ENCODE measurements at regions not wholly inside any gene's neighbourhood (a gene's known extent, or its start where the extent isn't known, plus 50 kb on each side); places are given as distances from the start of the nearest gene placed in this dataset.
A peak's percentile ranks its signal among the peaks of the same experiment; 100 is the strongest.

DNA sequence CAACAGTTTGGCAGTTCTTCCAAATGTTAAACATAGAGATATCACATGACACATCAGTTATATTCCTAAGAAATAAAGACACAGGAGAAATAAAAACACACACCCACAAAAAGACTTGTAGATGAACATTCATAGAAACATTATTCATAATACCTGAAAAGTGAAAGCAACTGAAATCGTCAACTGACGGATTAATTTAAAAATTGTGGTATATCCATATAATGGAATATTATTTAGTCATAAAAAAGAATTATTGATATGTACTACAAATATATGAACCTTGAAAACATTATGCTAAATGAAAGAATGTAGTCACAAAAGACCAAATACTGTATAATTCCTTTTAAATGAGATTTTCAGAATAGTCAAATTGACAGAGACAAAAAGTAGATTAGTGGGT lies 330.2 kb upstream of the CD180 start:
- Mint-ChIP-seq H3K27ac (no peak overlapping the region), H3K36me3 (peaks cover 0 to 1% of the 10 kb centered on the region in 2 donors), H3K27me3 (no peaks in the 10 kb centered on the region), H3K9me3 (no peaks in the 10 kb centered on the region), H3K4me1 (peaks cover 10 to 14% of the 10 kb centered on the region in 2 donors), H3K4me3 (no peak overlapping the region)
- DNase-seq (no peak), ATAC-seq (replicated peaks) (no peak)

GRCh38 chr5:67520161-67520908 lies 323.7 kb upstream of the CD180 start:
- Mint-ChIP-seq H3K4me3 (no peak overlapping the region), H3K9me3 (no peaks in the 10 kb centered on the region), H3K27me3 (no peaks in the 10 kb centered on the region), H3K27ac (no peak overlapping the region), H3K4me1 (no peaks in the 10 kb centered on the region), H3K36me3 (no peaks in the 10 kb centered on the region)
- no peak for DNase-seq
- ATAC-seq (replicated peaks), result no peak

DNA sequence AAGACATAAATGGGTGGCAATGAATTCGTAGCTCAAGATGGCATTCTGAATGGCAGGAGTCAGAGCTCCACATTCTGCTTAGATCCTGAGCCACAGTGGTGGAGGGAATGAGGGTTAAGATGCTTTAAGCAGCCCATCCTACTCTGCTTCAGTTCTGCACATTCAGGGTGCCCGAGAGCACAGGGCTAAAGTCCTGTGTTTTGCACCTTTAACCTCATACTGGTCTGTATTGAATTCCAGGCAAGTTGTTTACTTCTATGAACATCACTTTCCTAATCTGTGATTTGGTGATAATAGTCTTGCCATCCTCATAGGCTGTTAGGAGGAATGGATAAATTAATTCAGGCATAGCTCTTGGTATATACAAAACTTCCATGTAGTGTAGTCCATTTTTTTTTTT lies 321.6 kb upstream of the CD180 start:
- Mint-ChIP-seq H3K9me3 (no peaks in the 10 kb centered on the region), H3K27me3 (no peaks in the 10 kb centered on the region), H3K4me3 (no peak overlapping the region), H3K36me3 (no peaks in the 10 kb centered on the region), H3K27ac (no peak overlapping the region), H3K4me1 (peaks cover 0 to 2% of the 10 kb centered on the region in 2 donors)
- DNase-seq (no peak), ATAC-seq (replicated peaks) (no peak)

DNA sequence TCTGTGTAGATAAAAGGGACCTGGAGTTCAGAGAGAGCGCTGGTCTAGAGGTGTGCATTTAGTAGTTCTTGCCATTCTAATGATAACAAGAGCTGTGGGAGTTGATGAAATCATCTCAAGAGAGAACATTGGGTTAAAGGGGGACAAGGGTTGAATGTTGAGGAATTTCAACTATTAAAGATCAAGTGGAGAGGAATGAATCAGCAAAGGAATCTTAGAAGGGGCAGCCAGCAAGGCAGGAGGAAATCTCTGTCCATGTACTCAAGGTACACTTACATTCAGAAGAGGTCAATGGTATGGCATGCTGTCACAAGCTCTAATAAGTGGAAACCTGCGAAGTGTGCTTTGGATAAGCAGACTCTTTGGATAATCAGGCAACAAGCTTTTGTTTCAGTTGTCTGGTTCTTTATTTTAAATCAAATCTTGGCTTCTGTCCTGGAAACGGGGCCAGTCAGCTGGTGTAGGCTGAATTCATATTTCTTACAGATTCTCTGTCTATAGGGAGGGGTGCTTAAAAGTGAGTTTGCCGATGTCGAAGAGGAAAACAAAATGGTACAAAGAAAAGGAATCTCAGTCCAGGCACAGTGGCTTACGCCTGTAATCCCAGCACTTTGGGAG lies 320.5 kb upstream of the CD180 start:
- H3K27ac Mint-ChIP-seq, result no peak overlapping the region
- peaks cover 0 to 2% of the 10 kb centered on the region in 2 donors for H3K4me1 Mint-ChIP-seq

DNA sequence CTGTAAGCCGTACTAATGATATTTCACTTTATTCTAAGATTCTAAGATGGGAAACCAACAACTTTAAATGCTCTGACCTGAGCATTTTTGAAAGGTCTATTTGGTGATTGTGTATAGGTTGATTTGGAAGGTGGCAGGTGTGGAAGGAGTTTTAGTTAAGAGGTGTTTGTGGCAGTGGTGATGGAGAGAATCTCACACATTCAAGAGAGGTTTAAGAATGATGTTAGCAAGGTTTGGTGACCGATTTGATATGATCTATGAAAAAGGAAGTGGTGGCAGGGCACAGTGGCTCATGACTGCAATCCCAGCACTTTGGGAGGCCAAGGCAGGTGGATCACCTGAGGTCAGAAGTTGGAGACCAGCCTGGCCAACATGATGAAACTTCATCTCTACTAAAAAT lies 319.2 kb upstream of the CD180 start:
- no peaks in the 10 kb centered on the region for H3K9me3 Mint-ChIP-seq

More for the DNA sequence above, 320.5 kb upstream of the CD180 start:
- DNase-seq (no peak), ATAC-seq (replicated peaks) (no peak)
- Mint-ChIP-seq H3K9me3 (no peaks in the 10 kb centered on the region), H3K4me3 (no peak overlapping the region), H3K36me3 (no peaks in the 10 kb centered on the region), H3K27me3 (no peaks in the 10 kb centered on the region)

GRCh38 chr5:67515020-67515689 lies 318.6 kb upstream of the CD180 start:
- H3K4me3 Mint-ChIP-seq, result no peak overlapping the region
- H3K4me1 Mint-ChIP-seq, result peaks cover 0 to 2% of the 10 kb centered on the region in 2 donors
- H3K27ac Mint-ChIP-seq, result no peak overlapping the region
- DNase-seq (no peak), ATAC-seq (replicated peaks) (no peak)
- no peaks in the 10 kb centered on the region for H3K36me3 Mint-ChIP-seq
- H3K9me3 Mint-ChIP-seq, result no peaks in the 10 kb centered on the region
- H3K27me3 Mint-ChIP-seq, result no peaks in the 10 kb centered on the region

More for the DNA sequence above, 319.2 kb upstream of the CD180 start:
- peaks cover 0 to 2% of the 10 kb centered on the region in 2 donors for H3K4me1 Mint-ChIP-seq
- H3K27me3 Mint-ChIP-seq, result no peaks in the 10 kb centered on the region
- no peak overlapping the region for H3K27ac Mint-ChIP-seq
- H3K4me3 Mint-ChIP-seq, result no peak overlapping the region
- DNase-seq (no peak), ATAC-seq (replicated peaks) (no peak)
- no peaks in the 10 kb centered on the region for H3K36me3 Mint-ChIP-seq

GRCh38 chr5:67512758-67513157 lies 316.2 kb upstream of the CD180 start:
- Mint-ChIP-seq H3K9me3 (no peaks in the 10 kb centered on the region), H3K36me3 (no peaks in the 10 kb centered on the region), H3K4me3 (no peak overlapping the region), H3K27ac (no peak overlapping the region), H3K4me1 (peaks cover 0 to 2% of the 10 kb centered on the region in 2 donors), H3K27me3 (no peaks in the 10 kb centered on the region)
- DNase-seq, result no peak
- no peak for ATAC-seq (replicated peaks)

DNA sequence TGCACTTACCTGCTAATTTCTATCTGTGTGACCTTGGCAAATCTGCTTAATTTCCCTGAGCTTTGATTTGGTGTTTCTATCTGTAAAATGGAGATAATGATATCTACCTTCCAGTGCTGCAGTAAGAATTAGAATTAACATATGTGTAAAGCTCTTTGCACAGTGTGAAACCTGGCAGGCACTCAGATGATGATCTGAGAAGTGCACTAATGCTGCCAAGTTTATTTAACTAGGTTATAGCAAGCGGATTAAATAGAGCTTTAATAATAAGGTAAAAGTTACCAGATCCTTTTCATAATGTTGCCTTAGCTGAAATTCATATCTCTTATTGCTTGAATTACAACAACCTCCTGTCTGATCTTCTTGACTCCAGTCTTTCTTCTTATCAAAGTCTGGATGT lies 315.3 kb upstream of the CD180 start:
- Mint-ChIP-seq H3K36me3 (no peaks in the 10 kb centered on the region), H3K27me3 (no peaks in the 10 kb centered on the region), H3K27ac (no peak overlapping the region), H3K4me3 (no peak overlapping the region), H3K4me1 (peaks cover 0 to 2% of the 10 kb centered on the region in 2 donors), H3K9me3 (no peaks in the 10 kb centered on the region)
- no peak for DNase-seq
- ATAC-seq (replicated peaks), result no peak

DNA sequence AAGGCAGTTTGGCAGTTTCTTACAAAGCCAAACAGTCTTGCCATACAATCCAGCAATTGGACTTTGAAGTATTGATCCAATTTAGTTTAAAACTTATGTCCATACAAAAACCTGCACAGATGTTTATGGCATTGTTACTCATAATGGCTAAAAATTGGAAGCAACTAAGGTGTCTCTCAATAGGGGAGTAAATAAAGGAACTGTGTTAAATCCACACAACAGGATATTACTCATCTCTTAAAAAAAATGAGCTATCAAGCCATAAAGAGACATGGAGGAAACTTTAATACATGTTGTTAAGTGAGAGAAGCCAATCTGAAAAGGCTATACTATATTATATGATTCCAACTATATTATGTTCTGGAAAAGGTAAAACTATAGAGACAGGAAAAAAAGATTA lies 313.6 kb upstream of the CD180 start:
- Mint-ChIP-seq H3K36me3 (no peaks in the 10 kb centered on the region), H3K4me3 (no peak overlapping the region), H3K9me3 (no peaks in the 10 kb centered on the region), H3K27me3 (no peaks in the 10 kb centered on the region), H3K4me1 (peaks cover 0 to 2% of the 10 kb centered on the region in 2 donors), H3K27ac (peak overlapping the region; percentile 28)
- DNase-seq (no peak), ATAC-seq (replicated peaks) (no peak)

DNA sequence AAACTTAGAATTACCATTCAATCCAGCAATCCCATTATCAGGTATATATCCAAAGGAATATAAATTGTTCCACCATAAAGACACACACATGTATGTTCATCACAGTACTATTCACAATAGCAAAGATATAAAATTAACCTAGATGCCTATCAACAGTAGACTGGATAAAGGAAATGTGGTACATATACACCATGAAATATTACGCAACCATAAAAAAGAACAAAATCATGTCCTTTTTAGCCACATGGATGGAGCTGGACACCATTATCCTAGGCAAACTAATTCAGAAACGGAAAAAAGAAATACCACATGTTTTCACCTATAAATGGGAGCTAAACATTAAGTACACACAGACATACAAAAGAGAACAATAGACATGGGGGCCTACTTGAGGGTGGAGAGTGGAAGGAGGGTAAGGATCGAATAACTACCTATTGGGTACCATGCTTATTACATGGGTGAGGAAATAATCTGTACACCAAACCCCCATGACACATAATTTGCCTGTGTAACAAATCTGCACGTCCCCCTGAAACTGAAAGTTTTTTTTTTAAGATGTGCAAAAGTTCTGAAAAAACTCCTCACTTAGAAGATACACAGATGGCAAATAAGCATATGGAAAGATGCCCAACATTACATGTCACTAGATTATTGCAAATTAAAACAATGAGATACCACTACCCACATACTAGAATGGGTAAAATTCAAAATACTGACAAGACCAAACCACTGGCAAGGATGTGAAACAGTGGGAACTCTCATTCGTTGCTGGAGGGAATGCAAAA lies 313.0 kb upstream of the CD180 start:
- H3K4me1 Mint-ChIP-seq, result no peaks in the 10 kb centered on the region
- no peaks in the 10 kb centered on the region for H3K36me3 Mint-ChIP-seq
- H3K9me3 Mint-ChIP-seq, result no peaks in the 10 kb centered on the region
- H3K4me3 Mint-ChIP-seq, result no peak overlapping the region
- H3K27me3 Mint-ChIP-seq, result no peaks in the 10 kb centered on the region
- H3K27ac Mint-ChIP-seq, result no peak overlapping the region
- DNase-seq (no peak), ATAC-seq (replicated peaks) (no peak)

GRCh38 chr5:67506241-67506640 lies 309.6 kb upstream of the CD180 start:
- Mint-ChIP-seq H3K27me3 (no peaks in the 10 kb centered on the region), H3K27ac (no peak overlapping the region), H3K4me1 (no peaks in the 10 kb centered on the region), H3K4me3 (no peak overlapping the region), H3K9me3 (no peaks in the 10 kb centered on the region), H3K36me3 (no peaks in the 10 kb centered on the region)
- ATAC-seq (replicated peaks) (no peak), DNase-seq (no peak)

DNA sequence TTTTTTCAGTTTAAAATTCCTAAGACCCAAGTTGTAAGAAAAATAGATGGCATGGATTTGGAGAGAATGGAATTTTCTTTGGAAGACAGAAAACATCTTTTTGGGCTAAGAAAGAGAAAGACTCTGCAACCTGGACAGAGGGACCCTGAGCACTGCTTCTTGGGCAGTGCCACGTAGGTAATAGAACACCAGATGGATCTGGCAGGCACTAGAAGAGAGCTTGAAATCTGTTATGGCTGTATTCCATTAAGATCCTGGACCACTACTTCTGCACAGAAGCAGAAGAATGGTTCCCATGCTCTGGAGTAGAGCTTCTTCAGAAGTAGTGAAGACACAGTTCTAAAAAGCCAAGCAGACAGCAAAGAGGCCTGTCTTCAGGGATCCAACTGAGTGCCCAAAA lies 306.4 kb upstream of the CD180 start:
- peaks cover 0 to 7% of the 10 kb centered on the region in 2 donors for H3K9me3 Mint-ChIP-seq
- no peaks in the 10 kb centered on the region for H3K4me1 Mint-ChIP-seq

DNA sequence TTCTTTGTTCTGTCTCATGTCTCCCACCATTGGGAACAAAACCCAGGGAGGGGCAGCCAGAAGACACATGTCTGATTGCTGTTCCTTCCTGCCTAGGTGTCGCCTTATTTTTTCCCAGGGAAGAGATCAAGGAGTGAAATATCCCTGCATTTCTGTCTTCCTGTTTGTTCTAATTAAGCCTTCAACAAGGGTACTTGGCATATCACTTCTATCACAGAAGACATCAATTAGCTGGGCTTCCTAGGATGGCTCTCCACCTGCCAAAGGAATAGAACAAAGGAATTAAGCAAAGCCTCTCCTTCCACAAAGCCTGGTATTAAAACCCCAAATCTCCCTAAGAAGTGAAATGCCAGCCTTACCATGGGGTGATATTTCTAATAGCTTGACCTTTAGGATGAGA lies 299.5 kb upstream of the CD180 start:
- no peaks in the 10 kb centered on the region for H3K36me3 Mint-ChIP-seq
- H3K9me3 Mint-ChIP-seq, result peaks cover 0 to 7% of the 10 kb centered on the region in 2 donors
- DNase-seq (no peak), ATAC-seq (replicated peaks) (no peak)
- no peaks in the 10 kb centered on the region for H3K4me1 Mint-ChIP-seq
- no peaks in the 10 kb centered on the region for H3K27me3 Mint-ChIP-seq
- H3K27ac Mint-ChIP-seq, result no peak overlapping the region
- no peak overlapping the region for H3K4me3 Mint-ChIP-seq

More for the DNA sequence above, 306.4 kb upstream of the CD180 start:
- no peaks in the 10 kb centered on the region for H3K36me3 Mint-ChIP-seq
- no peak overlapping the region for H3K27ac Mint-ChIP-seq
- DNase-seq, result no peak
- no peak overlapping the region for H3K4me3 Mint-ChIP-seq
- no peaks in the 10 kb centered on the region for H3K27me3 Mint-ChIP-seq
- no peak for ATAC-seq (replicated peaks)

- no peaks in the 10 kb centered on the region for H3K27me3 Mint-ChIP-seq
- H3K9me3 Mint-ChIP-seq, result peaks cover 0 to 4% of the 10 kb centered on the region in 2 donors
- no peaks in the 10 kb centered on the region for H3K36me3 Mint-ChIP-seq
Measured at GRCh38 chr5:67495072-67495471, 298.5 kb upstream of the CD180 start.

More at GRCh38 chr5:67495072-67495471, 298.5 kb upstream of the CD180 start:
- Mint-ChIP-seq H3K4me3 (no peak overlapping the region), H3K4me1 (peaks cover 0 to under 1% of the 10 kb centered on the region in 2 donors), H3K27ac (no peak overlapping the region)
- DNase-seq (no peak), ATAC-seq (replicated peaks) (no peak)

Measured in stimulated activated naive B cell treated with anti-CD40 and anti-IgM and Interleukin-4, amounts not matched to agents 10 μg/mL and 1 μg/mL and 100 μg/mL, for 72 hours (primary cell).